Neural progenitor cell (in vitro differentiated cells): ENCODE measurements at regions not wholly inside any gene's neighbourhood (a gene's known extent, or its start where the extent isn't known, plus 50 kb on each side); places are given as distances from the start of the nearest gene placed in this dataset.

Experiments used
- EZH2 ChIP-seq: fragments of 200-600 bp; sonication (generic); IDR thresholded peaks from 2 replicates; pipeline ENCODE4 v1.6.1; 2017; ENCODE audit warnings: antibody characterized with exemption, mild to moderate bottlenecking, moderate library complexity
- TF ChIP-seq, protein P1 (sequence below): fragments of 200-600 bp; sonication (generic); IDR thresholded peaks from 2 replicates; pipeline ENCODE4 v1.5.1; 2017; ENCODE audit warnings: antibody characterized with exemption, mild to moderate bottlenecking

DNA sequence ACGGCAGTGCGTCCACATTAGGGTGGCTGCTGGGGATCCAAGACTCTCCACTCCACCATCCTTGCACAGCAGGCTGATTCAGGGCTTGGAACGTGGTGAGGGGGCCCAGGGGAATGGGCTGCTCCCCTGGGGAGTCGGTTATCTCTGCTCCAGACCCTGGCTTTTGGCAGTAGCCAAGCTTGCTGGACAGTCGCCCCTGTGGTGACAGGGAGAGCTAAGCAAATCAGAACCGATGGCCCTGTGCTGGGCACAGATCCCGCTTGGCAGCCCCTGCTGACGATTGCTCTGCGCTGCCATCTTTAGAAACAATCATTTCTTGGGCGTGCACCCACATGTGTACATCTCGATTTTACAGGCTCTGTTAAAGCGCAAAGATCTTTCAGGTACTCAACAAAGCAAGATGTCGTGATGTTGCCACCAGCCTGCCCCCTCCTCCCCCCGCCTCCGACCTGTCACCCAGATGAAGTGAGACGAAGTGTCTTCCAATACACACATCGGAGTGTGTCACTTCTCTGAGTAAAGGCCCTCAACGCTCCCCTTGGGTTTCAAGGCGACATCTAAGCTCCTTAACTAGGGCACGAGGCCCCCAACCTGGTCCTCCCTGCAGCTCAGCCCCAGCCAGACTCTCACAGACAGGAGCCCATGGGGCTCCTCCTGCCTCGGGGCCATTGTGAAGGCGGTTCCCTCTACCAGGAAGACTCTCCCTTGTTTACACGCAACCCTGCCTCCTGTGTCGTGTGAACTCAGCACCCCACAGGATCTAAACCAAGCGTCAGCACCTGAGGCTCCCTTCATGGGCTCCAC lies 55.6 kb downstream of the PITPNM2 start:
- TF ChIP-seq, protein P1, sequence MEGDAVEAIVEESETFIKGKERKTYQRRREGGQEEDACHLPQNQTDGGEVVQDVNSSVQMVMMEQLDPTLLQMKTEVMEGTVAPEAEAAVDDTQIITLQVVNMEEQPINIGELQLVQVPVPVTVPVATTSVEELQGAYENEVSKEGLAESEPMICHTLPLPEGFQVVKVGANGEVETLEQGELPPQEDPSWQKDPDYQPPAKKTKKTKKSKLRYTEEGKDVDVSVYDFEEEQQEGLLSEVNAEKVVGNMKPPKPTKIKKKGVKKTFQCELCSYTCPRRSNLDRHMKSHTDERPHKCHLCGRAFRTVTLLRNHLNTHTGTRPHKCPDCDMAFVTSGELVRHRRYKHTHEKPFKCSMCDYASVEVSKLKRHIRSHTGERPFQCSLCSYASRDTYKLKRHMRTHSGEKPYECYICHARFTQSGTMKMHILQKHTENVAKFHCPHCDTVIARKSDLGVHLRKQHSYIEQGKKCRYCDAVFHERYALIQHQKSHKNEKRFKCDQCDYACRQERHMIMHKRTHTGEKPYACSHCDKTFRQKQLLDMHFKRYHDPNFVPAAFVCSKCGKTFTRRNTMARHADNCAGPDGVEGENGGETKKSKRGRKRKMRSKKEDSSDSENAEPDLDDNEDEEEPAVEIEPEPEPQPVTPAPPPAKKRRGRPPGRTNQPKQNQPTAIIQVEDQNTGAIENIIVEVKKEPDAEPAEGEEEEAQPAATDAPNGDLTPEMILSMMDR = no peak
- TF ChIP-seq EZH2 = no peak
